B cell (primary cell): ENCODE measurements at regions not wholly inside any gene's neighbourhood (a gene's known extent, or its start where the extent isn't known, plus 50 kb on each side); places are given as distances from the start of the nearest gene placed in this dataset.

ENCODE experiments used
- ATAC-seq: fragments of 200-7000 bp; cut with Tn5 transposase; one replicate; pipeline ENCODE4 v1.10.0; 2021; ENCODE audit warnings: low read depth, mild to moderate bottlenecking, moderate number of reproducible peaks, moderate library complexity
- CTCF ChIA-PET: fragments of 350-600 bp; sonication (Branson Sonifier 250); formaldehyde crosslinking; loops from one replicate; lab custom pipeline; 2021; ENCODE audit warnings: antibody characterized with exemption, inconsistent platforms; lab: Charles Lee
- POLR2A ChIA-PET: fragments of 350-600 bp; sonication (Branson Sonifier 250); formaldehyde crosslinking; loops from one replicate; lab custom pipeline; 2021; ENCODE audit warnings: antibody characterized with exemption; lab: Charles Lee
- DNase-seq: peaks from one replicate; pipeline ENCODE4 v3.0.0; 2013
- H2AFZ ChIP-seq: 2 replicates; pipeline ENCODE4 v1.6.1; 2012; ENCODE audit warnings: mild to moderate bottlenecking, low read depth, low read length; ENCODE audit not compliant: insufficient read depth, poor library complexity, severe bottlenecking
- H3K27ac ChIP-seq, 2 donors: 1 replicate in 1 of 2; 2 replicates in 1 of 2; pipeline ENCODE4 v1.5.1; 2012 to 2013; ENCODE audit warnings: low read length in 2 of 2, mild to moderate bottlenecking in 2 of 2, moderate library complexity in 1 of 2
- H3K27me3 ChIP-seq, 4 experiments: fragments of 200-600 bp in 1 of 4; sonication (generic) in 1 of 4; replicated peaks in 1 of 4; 1 replicate in 2 of 4; 2 replicates in 2 of 4; pipeline versions ENCODE4 v1.6.1 to v1.7.0; 2013 to 2016; ENCODE audit warnings: low read length in 3 of 4, mild to moderate bottlenecking in 2 of 4, mixed read lengths in 1 of 4, moderate library complexity in 1 of 4; ENCODE audit not compliant: insufficient read depth in 4 of 4, control insufficient read depth in 3 of 4; ENCODE audit errors: control extremely low read depth in 1 of 4
- H3K36me3 ChIP-seq, 2 experiments: replicated peaks in 1 of 2; 1 replicate in 1 of 2; 2 replicates in 1 of 2; pipeline versions ENCODE4 v1.6.1 to v1.7.1; 2013; ENCODE audit warnings: low read length in 1 of 2; ENCODE audit not compliant: insufficient read depth in 2 of 2, control insufficient read depth in 1 of 2; ENCODE audit errors: control extremely low read depth in 1 of 2, extremely low read depth in 1 of 2
- H3K4me1 ChIP-seq, 2 donors: fragments of 200-600 bp in 1 of 2; sonication (generic) in 1 of 2; 1 replicate in 1 of 2; 2 replicates in 1 of 2; pipeline versions ENCODE4 v1.5.1 to v1.6.1; 2013 to 2017; ENCODE audit warnings: low read length in 2 of 2; ENCODE audit not compliant: control insufficient read depth in 2 of 2, insufficient read depth in 2 of 2
- H3K4me2 ChIP-seq: replicated peaks from 2 replicates; pipeline ENCODE3; 2012; ENCODE audit warnings: mild to moderate bottlenecking, low read depth, low read length; ENCODE audit not compliant: poor library complexity, severe bottlenecking
- H3K4me3 ChIP-seq, 5 experiments: fragments of 200-600 bp in 1 of 5; sonication (generic) in 1 of 5; 1 replicate in 3 of 5; 2 replicates in 2 of 5; pipeline versions ENCODE4 v1.5.1 to v1.7.0; 2011 to 2016; ENCODE audit warnings: low read length in 4 of 5, mild to moderate bottlenecking in 4 of 5, low read depth in 2 of 5, control low read depth in 1 of 5, moderate library complexity in 1 of 5; ENCODE audit not compliant: insufficient read depth in 1 of 5; ENCODE audit errors: control extremely low read depth in 1 of 5, extremely low read depth in 1 of 5
- H3K79me2 ChIP-seq: fragments of 200-600 bp; sonication (generic); one replicate; pipeline ENCODE4 v1.6.0; 2016; ENCODE audit warnings: low read length; ENCODE audit not compliant: control insufficient read depth, insufficient read depth
- H3K9ac ChIP-seq: fragments of 200-600 bp; sonication (generic); 2 replicates; pipeline ENCODE4 v1.6.1; 2017; ENCODE audit warnings: mild to moderate bottlenecking, low read length, moderate library complexity
- H3K9me3 ChIP-seq, 3 donors: one replicate each; pipeline versions ENCODE4 v1.6.1 to v1.7.1; 2013; ENCODE audit warnings: low read length in 2 of 3; ENCODE audit not compliant: control insufficient read depth in 2 of 3, insufficient read depth in 1 of 3; ENCODE audit errors: control extremely low read depth in 1 of 3
- H4K20me1 ChIP-seq: 2 replicates; pipeline ENCODE4 v1.6.0; 2012; ENCODE audit warnings: mild to moderate bottlenecking, low read length; ENCODE audit not compliant: insufficient read depth, control insufficient read depth, poor library complexity, severe bottlenecking
- H3K27ac Mint-ChIP-seq: one replicate; pipeline ENCODE4 v1.8.0; 2021; ENCODE audit warnings: mixed read lengths
- H3K27me3 Mint-ChIP-seq: one replicate; pipeline ENCODE4 v1.8.0; 2021; ENCODE audit warnings: mixed read lengths
- H3K4me1 Mint-ChIP-seq: one replicate; pipeline ENCODE4 v1.8.0; 2021; ENCODE audit warnings: mixed read lengths
- H3K4me3 Mint-ChIP-seq: one replicate; pipeline ENCODE4 v1.8.0; 2021; ENCODE audit warnings: mixed read lengths
- H3K9me3 Mint-ChIP-seq: one replicate; pipeline ENCODE4 v1.8.0; 2022; ENCODE audit warnings: mixed read lengths; ENCODE audit not compliant: insufficient read depth
- EZH2 ChIP-seq: IDR thresholded peaks from 2 replicates; pipeline ENCODE4 v1.6.1; 2012; ENCODE audit warnings: borderline replicate concordance, low read depth, mild to moderate bottlenecking, moderate library complexity, low read length; ENCODE audit not compliant: insufficient read depth, poor library complexity, severe bottlenecking
- WGBS: methylation state at CpG from one replicate; pipeline ENCODE4 v1.1.5; 2013; ENCODE audit warnings: missing lambda C conversion rate; ENCODE audit not compliant: insufficient coverage; 5-methylcytosine and 5-hydroxymethylcytosine counted together
- intact Hi-C: fragments of 100-400 bp; cut with micrococcal nuclease; formaldehyde crosslinking; loops from one replicate; pipeline ENCODE4 v1.10.0; 2022
- TF ChIP-seq, protein P1 (sequence below): fragments of 200-600 bp; IDR thresholded peaks from one replicate; pipeline ENCODE4 v1.8.0; 2022; ENCODE audit warnings: antibody characterized with exemption, mild to moderate bottlenecking

DNA sequence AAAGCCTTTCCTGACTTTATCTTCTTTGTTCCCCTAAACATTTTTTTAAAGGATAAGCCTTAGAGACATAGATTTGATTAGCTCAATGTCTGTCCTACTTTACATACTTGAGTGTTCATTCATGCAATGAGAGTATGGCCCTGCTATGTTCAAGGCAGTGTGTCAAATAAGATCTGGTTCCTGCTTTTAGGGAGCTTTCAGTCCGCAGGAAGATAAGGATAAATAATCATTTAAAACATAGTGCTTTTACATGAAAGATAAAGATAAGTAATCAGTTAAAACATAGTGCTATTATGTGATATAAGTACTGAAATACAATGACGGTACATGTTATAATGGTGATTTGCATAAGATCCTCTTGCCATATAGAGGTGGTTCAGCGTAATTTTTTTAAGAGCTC is 378.3 kb upstream of the PRICKLE1 start:
- Histone ChIP-seq H3K27me3 (no peaks in the 10 kb centered on the region), H3K79me2 (no peaks in the 10 kb centered on the region), H3K36me3 (no peaks in the 10 kb centered on the region), H2AFZ (no peak overlapping the region), H3K4me3 (no peak overlapping the region), H3K27ac (no peak overlapping the region), H4K20me1 (no peaks in the 10 kb centered on the region), H3K9ac (no peak overlapping the region), H3K4me2 (no peak overlapping the region), H3K9me3 (peaks cover 0 to 2% (median 0%) of the 10 kb centered on the region in 3 donors), H3K4me1 (no peaks in the 10 kb centered on the region)
- no peak overlapping the region for H3K4me3 Mint-ChIP-seq
- no peak overlapping the region for H3K27ac Mint-ChIP-seq
- DNase-seq (no peak), ATAC-seq (no peak)
- CTCF ChIA-PET = no interaction called here
- WGBS = no CpG with 5 or more reads among the region's 3 CpGs
- TF ChIP-seq, protein P1, sequence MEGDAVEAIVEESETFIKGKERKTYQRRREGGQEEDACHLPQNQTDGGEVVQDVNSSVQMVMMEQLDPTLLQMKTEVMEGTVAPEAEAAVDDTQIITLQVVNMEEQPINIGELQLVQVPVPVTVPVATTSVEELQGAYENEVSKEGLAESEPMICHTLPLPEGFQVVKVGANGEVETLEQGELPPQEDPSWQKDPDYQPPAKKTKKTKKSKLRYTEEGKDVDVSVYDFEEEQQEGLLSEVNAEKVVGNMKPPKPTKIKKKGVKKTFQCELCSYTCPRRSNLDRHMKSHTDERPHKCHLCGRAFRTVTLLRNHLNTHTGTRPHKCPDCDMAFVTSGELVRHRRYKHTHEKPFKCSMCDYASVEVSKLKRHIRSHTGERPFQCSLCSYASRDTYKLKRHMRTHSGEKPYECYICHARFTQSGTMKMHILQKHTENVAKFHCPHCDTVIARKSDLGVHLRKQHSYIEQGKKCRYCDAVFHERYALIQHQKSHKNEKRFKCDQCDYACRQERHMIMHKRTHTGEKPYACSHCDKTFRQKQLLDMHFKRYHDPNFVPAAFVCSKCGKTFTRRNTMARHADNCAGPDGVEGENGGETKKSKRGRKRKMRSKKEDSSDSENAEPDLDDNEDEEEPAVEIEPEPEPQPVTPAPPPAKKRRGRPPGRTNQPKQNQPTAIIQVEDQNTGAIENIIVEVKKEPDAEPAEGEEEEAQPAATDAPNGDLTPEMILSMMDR = no peak
- TF ChIP-seq EZH2 = no peak
- intact Hi-C loops = no loop called here
- POLR2A ChIA-PET = no interaction called here
- no peaks in the 10 kb centered on the region for H3K4me1 Mint-ChIP-seq
- peaks cover 2% of the 10 kb centered on the region for H3K9me3 Mint-ChIP-seq
- H3K27me3 Mint-ChIP-seq = no peaks in the 10 kb centered on the region

DNA sequence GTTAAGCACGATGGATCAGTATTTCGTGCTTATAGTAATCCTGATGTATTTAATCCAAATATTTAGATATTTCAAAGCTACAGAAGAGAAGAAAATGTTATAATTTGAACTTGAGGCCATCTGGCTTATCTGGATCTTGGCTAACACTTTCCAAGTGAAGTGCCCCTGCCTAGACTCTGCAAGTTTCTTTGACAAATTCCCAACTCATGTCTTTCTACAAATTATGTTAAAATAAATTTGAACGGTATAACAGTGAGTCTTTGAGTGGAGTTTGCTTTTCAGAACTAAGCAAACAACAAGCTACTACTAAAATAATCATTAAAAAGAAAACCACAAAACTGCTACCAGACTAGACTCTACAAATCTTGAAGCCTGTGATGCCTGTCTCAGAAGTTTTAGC is 374.4 kb upstream of the PRICKLE1 start:
- Histone ChIP-seq H4K20me1 (no peaks in the 10 kb centered on the region), H3K36me3 (no peaks in the 10 kb centered on the region), H2AFZ (no peak overlapping the region), H3K9me3 (no peaks in the 10 kb centered on the region), H3K27me3 (no peaks in the 10 kb centered on the region), H3K27ac (no peak overlapping the region), H3K9ac (no peak overlapping the region), H3K4me1 (no peaks in the 10 kb centered on the region), H3K4me2 (no peak overlapping the region), H3K4me3 (no peak overlapping the region), H3K79me2 (no peaks in the 10 kb centered on the region)
- no peak overlapping the region for H3K27ac Mint-ChIP-seq
- intact Hi-C loops = no loop called here
- H3K9me3 Mint-ChIP-seq = no peaks in the 10 kb centered on the region
- POLR2A ChIA-PET = no interaction called here
- CTCF ChIA-PET = no interaction called here
- H3K27me3 Mint-ChIP-seq = no peaks in the 10 kb centered on the region
- no peak for DNase-seq
- H3K4me3 Mint-ChIP-seq = no peak overlapping the region
- no peak for ATAC-seq
- no peaks in the 10 kb centered on the region for H3K4me1 Mint-ChIP-seq
- TF ChIP-seq, protein P1 = no peak
- no peak for TF ChIP-seq EZH2
- no CpG with 5 or more reads among the region's 3 CpGs for WGBS
